ENCODE measurements at regions not wholly inside any gene's neighbourhood (a gene's known extent, or its start where the extent isn't known, plus 50 kb on each side); places are given as distances from the start of the nearest gene placed in this dataset.

GRCh38 chr10:129025787-129026186, 441.3 kb upstream of the MGMT start:
- TF ChIP-seq CTCF (IDR thresholded peaks at IDR 0.05) (no peak), POLR2A (IDR thresholded peaks at IDR 0.05) (no peak)
- 50 to 75% (median 62%) methylated on average over 4 to 10 of the region's 10 CpGs for WGBS, 4 donors
- DNase-seq (no peak), ATAC-seq (peak in 1 of 4 donors; percentile 16)
- H3K36me3 ChIP-seq = no peaks in the 10 kb centered on the region
- peaks cover 0 to 45% (median 2%) of the 10 kb centered on the region in 9 donors for H3K27me3 ChIP-seq
- H3K4me1 ChIP-seq = peaks cover 0 to 31% (median 0%) of the 10 kb centered on the region in 12 donors
- no peaks in the 10 kb centered on the region for H3K9me3 ChIP-seq
- H3K4me3 ChIP-seq = no peak overlapping the region
- no peak overlapping the region for H3K27ac ChIP-seq
- intact Hi-C loops (cut with DNase I) = loop anchor here in 1 of 10 donors (10.0 kb wide), 1 partner anchor 391 kb away; no protein-coding TSS in a partner anchor

- peaks cover 0 to 15% (median 4%) of the 10 kb centered on the region in 12 donors for H3K4me1 ChIP-seq
- no peak for ATAC-seq
- intact Hi-C loops (cut with DNase I) = loop anchor here in 1 of 10 donors (10.0 kb wide), 1 partner anchor 393 kb away; no protein-coding TSS in a partner anchor
- no peak for DNase-seq
- no peak for TF ChIP-seq CTCF (IDR thresholded peaks at IDR 0.05)
- H3K36me3 ChIP-seq = no peaks in the 10 kb centered on the region
- no peaks in the 10 kb centered on the region for H3K9me3 ChIP-seq
- 56 to 64% (median 62%) methylated on average over 5 of the region's 5 CpGs for WGBS, 4 donors
- no peak overlapping the region for H3K4me3 ChIP-seq
- peaks cover 0 to 52% (median 6%) of the 10 kb centered on the region in 9 donors for H3K27me3 ChIP-seq
- no peak overlapping the region for H3K27ac ChIP-seq
Observed at GRCh38 chr10:129027906-129028305, 439.1 kb upstream of the MGMT start.

- no peak overlapping the region for H3K27ac ChIP-seq
- peaks cover 0 to 14% (median 4%) of the 10 kb centered on the region in 12 donors for H3K4me1 ChIP-seq
- intact Hi-C loops (cut with DNase I) = loop anchor here in 1 of 10 donors (10.0 kb wide), 1 partner anchor 394 kb away; no protein-coding TSS in a partner anchor
- no peaks in the 10 kb centered on the region for H3K36me3 ChIP-seq
- 87 to 93% (median 88%) methylated on average over 7 of the region's 7 CpGs for WGBS, 4 donors
- H3K4me3 ChIP-seq = no peak overlapping the region
- TF ChIP-seq POLR2A (IDR thresholded peaks at IDR 0.05) (no peak), CTCF (IDR thresholded peaks at IDR 0.05) (no peak)
- no peak for DNase-seq
- H3K27me3 ChIP-seq = peaks cover 0 to 52% (median 6%) of the 10 kb centered on the region in 9 donors
- no peak for ATAC-seq
- no peaks in the 10 kb centered on the region for H3K9me3 ChIP-seq
Observed at GRCh38 chr10:129028451-129028850, 438.6 kb upstream of the MGMT start.

- 63 to 70% (median 65%) methylated on average over 9 of the region's 9 CpGs for WGBS, 4 donors
- H3K27me3 ChIP-seq = peaks cover 0 to 54% (median 6%) of the 10 kb centered on the region in 9 donors
Observed at GRCh38 chr10:129029051-129029450, 438.0 kb upstream of the MGMT start.

More at GRCh38 chr10:129029051-129029450, 438.0 kb upstream of the MGMT start:
- intact Hi-C loops (cut with DNase I) = loop anchor here in 1 of 10 donors (10.0 kb wide), 1 partner anchor 394 kb away; no protein-coding TSS in a partner anchor
- no peak overlapping the region for H3K4me3 ChIP-seq
- H3K4me1 ChIP-seq = peaks cover 0 to 14% (median 4%) of the 10 kb centered on the region in 12 donors
- TF ChIP-seq POLR2A (IDR thresholded peaks at IDR 0.05) (no peak), CTCF (IDR thresholded peaks at IDR 0.05) (no peak)
- no peak for ATAC-seq
- no peak overlapping the region for H3K27ac ChIP-seq
- H3K9me3 ChIP-seq = no peaks in the 10 kb centered on the region
- DNase-seq = no peak
- no peaks in the 10 kb centered on the region for H3K36me3 ChIP-seq
